ENCODE measurements at regions not wholly inside any gene's neighbourhood (a gene's known extent, or its start where the extent isn't known, plus 50 kb on each side); places are given as distances from the start of the nearest gene placed in this dataset.
"Not testable (repeated sequence)": the region's sequence is repeated elsewhere in the genome, so short reads cannot be mapped to it uniquely, and the experiment has no call there.

- DNase-seq, result not testable (repeated sequence)
These were observed 74.4 kb upstream of the RTN4 start for GRCh38 chr2:55124682-55125081.

- DNase-seq, result no peak
These were observed 73.6 kb upstream of the RTN4 start for GRCh38 chr2:55123851-55124269.

GRCh38 chr2:55120634-55121359 is 70.5 kb upstream of the RTN4 start:
- peak; percentile 88 for DNase-seq

DNA sequence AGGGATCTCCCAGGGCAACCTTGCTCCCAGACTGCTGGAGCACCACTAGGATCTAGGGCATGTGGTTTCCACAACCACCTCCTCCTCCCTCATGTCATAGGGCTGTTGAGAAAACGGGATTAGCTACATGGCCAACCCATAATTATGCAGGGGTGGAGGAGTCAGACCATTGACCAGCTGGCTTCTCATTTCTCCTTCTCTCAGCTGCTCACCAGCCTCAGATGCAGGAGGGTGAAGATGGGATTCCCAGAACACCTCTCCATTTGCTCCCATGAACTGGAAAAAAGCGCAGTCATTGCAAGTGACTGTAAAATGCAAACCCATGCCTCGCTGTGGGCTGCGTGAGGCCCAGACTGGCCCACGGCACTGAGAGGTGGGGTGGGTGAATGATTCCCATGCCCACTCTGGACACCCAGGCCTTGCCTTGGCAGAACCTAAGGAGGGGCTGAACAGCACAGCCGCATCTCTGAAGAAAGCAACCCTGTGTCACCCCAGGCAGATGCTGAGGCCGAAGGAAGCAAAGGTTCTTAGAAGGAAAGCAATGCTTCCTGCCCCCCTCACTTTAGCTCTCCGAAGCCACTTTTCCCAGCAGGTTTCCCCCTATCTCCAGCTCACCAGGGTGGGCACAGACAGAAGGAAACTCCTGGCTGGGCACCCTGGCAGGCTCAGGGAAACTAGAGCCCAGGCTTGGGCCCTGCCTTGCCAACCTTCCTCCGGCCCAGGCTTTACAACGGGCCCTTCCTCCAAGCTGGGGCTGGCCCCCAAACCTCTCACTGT is 69.6 kb upstream of the RTN4 start:
- DNase-seq, result peak; percentile 69

- no peak for DNase-seq
These were observed 68.4 kb upstream of the RTN4 start for GRCh38 chr2:55118643-55119083.

DNA sequence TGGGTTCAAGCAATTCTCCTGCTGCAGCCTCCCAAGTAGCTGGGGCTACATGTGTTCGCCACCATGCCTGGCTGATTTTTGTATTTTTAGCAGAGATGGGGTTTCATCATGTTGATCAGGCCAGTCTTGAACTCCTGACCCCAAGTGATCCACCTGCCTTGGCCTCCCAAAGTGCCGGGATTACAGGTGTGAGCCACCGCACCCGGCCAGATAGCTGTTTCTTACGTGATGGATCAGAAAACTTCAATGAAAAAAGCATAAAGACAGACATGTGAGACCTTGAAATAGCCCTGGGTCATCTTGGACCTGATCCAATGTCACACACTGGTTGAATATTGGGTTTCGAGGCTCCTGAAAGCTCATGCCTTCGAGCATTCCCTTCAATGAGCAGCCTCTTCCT is 66.7 kb upstream of the RTN4 start:
- no peak for DNase-seq

DNA sequence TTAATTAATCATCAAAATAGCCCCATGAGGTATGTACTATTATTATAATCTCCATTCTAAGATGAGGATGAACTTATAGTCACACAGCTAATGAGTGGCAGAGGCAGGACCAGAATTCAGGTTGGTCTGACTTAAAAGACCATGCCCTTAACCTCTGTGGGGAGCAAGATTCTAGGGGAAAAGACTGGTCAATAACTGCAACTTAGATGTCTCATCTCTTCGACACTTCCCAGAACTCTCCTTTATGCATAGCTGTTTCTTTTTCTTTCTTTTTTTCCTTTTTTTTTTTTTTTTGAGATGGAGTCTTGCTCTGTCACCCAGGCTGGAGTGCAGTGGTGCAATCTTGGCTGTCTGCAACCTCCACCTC is 66.3 kb upstream of the RTN4 start:
- no peak for DNase-seq

GRCh38 chr2:55115761-55116597 is 65.7 kb upstream of the RTN4 start:
- no peak for DNase-seq

- no peak for DNase-seq
These were observed 64.3 kb upstream of the RTN4 start for GRCh38 chr2:55114597-55114996.

- no peak for DNase-seq
These were observed 63.8 kb upstream of the RTN4 start for GRCh38 chr2:55114082-55114481.

DNA sequence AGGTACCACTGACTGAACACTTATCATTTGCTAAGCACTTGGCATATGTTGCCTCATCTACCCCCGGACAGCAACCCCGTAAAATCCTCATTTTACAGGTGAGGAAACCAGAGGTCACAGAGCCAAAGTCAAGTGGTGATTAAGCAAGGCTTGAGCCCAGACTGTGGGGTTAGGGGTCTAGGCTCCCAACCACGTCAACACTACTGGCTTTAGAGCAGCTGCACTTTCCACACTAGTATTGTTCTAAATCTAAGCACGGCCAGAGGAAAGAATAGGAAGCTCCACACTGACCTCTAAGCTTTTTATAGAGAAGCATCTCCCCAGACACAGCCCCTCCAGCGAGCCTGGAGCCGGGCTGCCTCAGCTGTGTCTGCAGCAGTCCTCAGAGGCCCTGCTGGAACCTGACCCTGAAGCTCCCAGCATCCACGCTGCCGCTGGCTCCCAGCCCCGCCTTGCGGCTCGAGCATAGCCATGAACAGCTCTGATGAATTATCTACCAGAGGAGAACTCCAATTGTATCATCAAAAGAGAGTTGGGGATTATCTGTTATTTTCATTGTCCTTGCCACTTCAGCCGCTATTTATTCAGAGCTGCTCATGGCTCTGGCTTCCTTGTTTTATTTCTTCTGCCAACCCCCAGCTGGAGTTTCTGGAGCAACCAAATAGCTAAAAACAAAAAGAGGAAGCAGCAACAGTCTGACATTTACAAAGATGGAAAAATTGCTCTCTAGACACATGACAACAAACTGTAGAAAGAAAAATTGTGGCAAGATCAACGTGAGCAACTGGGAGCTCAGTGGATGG is 62.2 kb upstream of the RTN4 start:
- peak; percentile 94 for DNase-seq

DNA sequence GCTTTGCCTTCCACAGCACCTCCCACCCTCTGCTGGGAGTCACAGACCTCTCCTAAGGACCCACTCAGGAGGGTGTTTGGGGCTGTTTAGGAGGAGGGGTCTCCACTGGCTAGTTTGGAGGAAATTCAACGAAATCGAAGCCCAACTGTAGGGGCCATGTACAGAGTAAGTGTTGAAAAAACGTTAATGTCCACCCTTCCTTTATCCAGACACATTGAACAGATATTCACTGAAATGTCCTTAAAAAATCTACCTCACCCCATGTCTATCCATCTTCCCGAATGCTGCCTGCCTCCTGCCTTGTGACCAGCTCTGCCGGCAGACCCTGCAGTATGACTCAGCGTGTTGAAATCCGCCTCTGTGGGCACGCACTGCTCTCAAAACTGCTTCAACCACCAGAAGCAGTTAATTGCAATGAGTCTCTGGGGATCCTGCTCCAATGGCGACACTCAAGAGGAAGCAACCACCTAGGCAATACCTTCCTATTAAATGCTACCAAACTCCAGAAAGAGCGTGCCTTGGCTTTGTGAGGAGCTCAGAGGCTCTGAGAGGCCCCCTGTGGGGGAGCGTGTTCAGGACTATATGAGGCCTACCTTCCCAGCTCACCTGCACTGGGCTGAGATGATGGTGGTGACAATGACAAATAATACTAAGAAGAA is 61.4 kb upstream of the RTN4 start:
- DNase-seq, result peak; percentile 80

DNA sequence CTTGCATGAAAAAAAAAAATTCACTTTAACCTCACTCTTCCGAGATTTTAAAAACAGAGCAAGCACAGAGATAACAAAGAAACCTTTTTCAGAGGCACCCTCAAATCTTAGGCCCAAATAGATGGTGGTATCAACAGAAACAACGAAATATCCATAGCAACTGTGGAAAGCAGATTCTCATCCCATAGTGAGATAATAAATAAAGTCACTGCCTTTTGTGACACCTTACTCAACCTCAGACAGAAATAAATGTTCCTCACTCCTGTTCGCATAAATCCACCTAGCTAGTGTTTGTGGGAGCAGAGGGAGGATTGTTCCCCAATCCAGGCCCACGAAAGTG is 60.9 kb upstream of the RTN4 start:
- DNase-seq, result no peak

DNA sequence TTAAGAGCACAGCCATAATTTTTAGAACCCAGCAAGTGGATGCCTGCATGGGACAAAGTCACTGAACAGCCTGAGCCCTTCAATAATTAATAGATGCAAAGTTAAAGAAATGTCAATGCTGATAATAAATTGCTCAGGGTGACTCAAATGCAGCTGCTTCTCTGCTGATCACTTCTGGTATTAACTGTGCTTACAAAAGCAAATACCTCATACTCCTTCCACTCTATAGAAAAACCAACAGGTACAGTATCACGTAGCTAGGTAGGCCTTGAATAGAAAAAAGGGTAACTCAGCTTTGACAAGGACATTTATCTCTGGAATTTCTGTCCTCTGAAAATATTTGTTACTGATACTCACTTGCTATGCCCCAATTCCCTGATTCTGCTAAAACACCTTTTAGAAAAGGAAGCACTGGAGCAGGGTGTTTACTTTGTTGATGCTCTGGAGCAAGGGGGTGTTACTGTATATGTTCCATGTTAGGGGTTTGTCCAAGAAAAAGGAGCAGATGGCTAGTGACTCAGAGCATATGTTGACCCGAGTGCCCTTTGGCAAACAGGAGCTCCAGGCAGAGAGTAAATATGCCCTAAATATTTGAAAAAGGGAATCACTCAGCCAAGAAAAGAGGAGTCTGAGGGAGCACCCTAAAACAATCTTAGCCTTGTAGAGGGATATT is 59.1 kb upstream of the RTN4 start:
- DNase-seq, result no peak

DNA sequence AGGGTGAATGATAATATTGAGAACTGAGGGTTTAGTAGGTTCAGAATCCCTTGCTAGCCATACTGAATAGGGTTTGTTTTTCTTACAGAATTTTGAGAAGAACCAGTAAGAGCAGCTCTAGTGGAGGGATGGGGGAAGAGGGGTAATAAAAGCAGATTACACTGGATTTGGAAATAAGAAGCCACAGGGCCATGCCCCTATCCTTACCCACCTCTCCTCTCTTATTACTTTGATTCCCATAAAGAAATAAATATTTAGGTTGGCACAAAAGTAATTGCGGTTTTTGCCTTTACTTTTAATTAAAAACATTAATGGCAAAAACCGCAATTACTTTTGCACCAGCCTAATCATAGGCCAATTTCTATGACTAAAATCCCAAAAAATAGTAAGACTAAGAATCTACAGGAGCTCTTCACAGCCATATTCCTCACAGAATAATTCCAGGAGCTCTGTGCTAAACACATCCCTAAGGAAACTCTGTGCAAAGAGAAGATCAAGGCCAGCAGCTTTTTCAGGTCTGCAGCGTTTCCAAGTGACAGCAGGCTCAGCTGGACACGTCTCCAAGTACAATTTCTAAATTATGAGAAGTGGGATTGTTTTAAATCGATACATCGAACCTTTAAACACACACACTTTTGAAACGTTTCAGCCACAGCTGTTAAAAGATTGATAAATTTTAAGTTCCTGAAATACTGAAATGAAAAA is 58.4 kb upstream of the RTN4 start:
- DNase-seq, result no peak

DNA sequence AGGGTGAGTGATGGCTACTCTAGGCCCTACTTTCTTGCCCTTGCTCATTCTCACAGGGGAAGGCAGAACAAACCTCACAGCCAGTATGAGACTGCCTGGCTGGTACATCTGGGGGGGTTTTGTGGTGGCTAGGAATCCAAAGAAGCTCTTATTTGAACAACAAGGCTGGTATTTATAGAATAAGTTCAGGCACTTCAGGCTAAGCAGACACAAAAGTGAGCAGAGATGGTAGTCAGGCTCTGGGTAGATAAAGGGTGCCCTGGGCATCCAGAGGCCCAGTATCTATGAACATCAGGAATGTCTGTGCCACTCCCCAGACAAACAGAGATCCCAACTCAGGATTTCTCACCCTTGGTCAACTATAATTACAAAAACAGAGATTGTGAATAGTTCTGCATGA is 57.2 kb upstream of the RTN4 start:
- peak; percentile 41 for DNase-seq

- DNase-seq, result no peak
These were observed 55.9 kb upstream of the RTN4 start for GRCh38 chr2:55106148-55106547.

GRCh38 chr2:55105456-55105855 is 55.2 kb upstream of the RTN4 start:
- DNase-seq, result no peak

DNA sequence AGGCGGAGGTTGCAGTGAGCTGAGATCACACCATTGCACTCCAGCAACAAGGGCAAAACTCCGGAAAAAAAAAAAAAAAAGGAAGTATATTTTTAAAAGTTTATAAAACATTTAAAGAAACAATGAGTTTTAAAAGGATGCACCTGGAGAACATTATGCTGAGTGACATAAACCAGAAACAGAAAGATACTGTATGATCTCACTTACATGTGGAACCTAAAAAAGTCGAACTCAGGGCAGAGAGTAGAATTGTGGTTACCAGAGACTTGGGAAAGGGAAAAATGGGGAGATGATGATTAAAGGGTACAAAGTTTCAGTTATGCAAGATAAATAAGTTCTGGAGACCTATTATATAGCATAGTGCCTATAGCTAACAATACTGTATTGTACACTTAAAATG is 52.8 kb upstream of the RTN4 start:
- DNase-seq, result no peak

- no peak for DNase-seq
These were observed 52.0 kb upstream of the RTN4 start for GRCh38 chr2:55102056-55102812.

All from femur (tissue), 1 donor.